ENCODE measurements at regions not wholly inside any gene's neighbourhood (a gene's known extent, or its start where the extent isn't known, plus 50 kb on each side); places are given as distances from the start of the nearest gene placed in this dataset.

- H3K4me3 ChIP-seq (ENCODE audit: low read depth, low read length), result no peak overlapping the region
- TF ChIP-seq CTCF (IDR thresholded peaks at IDR 0.05; ENCODE audit: insufficient read depth, low read length, missing control alignments), result no peak
- DNase-seq (ENCODE audit: low read depth, low spot score), result no peak
- ChIA-PET CTCF (no interaction called here), POLR2A (interaction anchor here (1.1 kb wide), 1 partner anchor 137 kb away, joined by 3 read pairs; no protein-coding TSS in a partner anchor)
These were observed 2689.2 kb downstream of the PCDH9 start for GRCh38 chr13:64540976-64541375.

- no peak overlapping the region for H3K4me3 ChIP-seq (ENCODE audit: low read depth, low read length)
- ChIA-PET CTCF (no interaction called here), POLR2A (interaction anchor here (1.1 kb wide), 1 partner anchor 138 kb away, joined by 3 read pairs; no protein-coding TSS in a partner anchor)
- no peak for TF ChIP-seq CTCF (IDR thresholded peaks at IDR 0.05; ENCODE audit: insufficient read depth, low read length, missing control alignments)
- DNase-seq (ENCODE audit: low read depth, low spot score), result no peak
These were observed 2689.7 kb downstream of the PCDH9 start for GRCh38 chr13:64540468-64540867.

GRCh38 chr13:64538711-64539110, 2691.4 kb downstream of the PCDH9 start:
- TF ChIP-seq CTCF (IDR thresholded peaks at IDR 0.05; ENCODE audit: insufficient read depth, low read length, missing control alignments), result no peak
- CTCF ChIA-PET, result no interaction called here
- H3K4me3 ChIP-seq (ENCODE audit: low read depth, low read length), result no peak overlapping the region
- POLR2A ChIA-PET, result no interaction called here
- DNase-seq (ENCODE audit: low read depth, low spot score), result peak; percentile 4

GRCh38 chr13:64534302-64534701, 2695.8 kb downstream of the PCDH9 start:
- ChIA-PET CTCF (no interaction called here), POLR2A (no interaction called here)
- TF ChIP-seq CTCF (IDR thresholded peaks at IDR 0.05; ENCODE audit: insufficient read depth, low read length, missing control alignments), result no peak
- H3K4me3 ChIP-seq (ENCODE audit: low read depth, low read length), result no peak overlapping the region
- DNase-seq (ENCODE audit: low read depth, low spot score), result no peak

GRCh38 chr13:64531400-64531799, 2698.7 kb downstream of the PCDH9 start:
- ChIA-PET CTCF (interaction anchor here (1.2 to 2.1 kb wide), 2 partner anchors 12 to 1107 kb away, joined by 4 to 5 read pairs; no protein-coding TSS in a partner anchor), POLR2A (no interaction called here)
- no peak for DNase-seq (ENCODE audit: low read depth, low spot score)
- TF ChIP-seq CTCF (IDR thresholded peaks at IDR 0.05; ENCODE audit: insufficient read depth, low read length, missing control alignments), result no peak
- no peak overlapping the region for H3K4me3 ChIP-seq (ENCODE audit: low read depth, low read length)

GRCh38 chr13:64529874-64530485, 2700.2 kb downstream of the PCDH9 start:
- ChIA-PET CTCF (interaction anchor here (1.0 to 2.1 kb wide), 7 partner anchors 9 to 1108 kb away, joined by 3 to 6 read pairs (median 4); no protein-coding TSS in a partner anchor), POLR2A (no interaction called here)
- peak; percentile 27 for TF ChIP-seq CTCF (IDR thresholded peaks at IDR 0.05; ENCODE audit: insufficient read depth, low read length, missing control alignments)
- no peak overlapping the region for H3K4me3 ChIP-seq (ENCODE audit: low read depth, low read length)
- no peak for DNase-seq (ENCODE audit: low read depth, low spot score)
